ENCODE measurements at regions not wholly inside any gene's neighbourhood (a gene's known extent, or its start where the extent isn't known, plus 50 kb on each side); places are given as distances from the start of the nearest gene placed in this dataset.

GRCh38 chr2:22890132-22890531, 494.8 kb upstream of the KLHL29 start:
- Mint-ChIP-seq H3K9me3 (peaks cover 5% of the 10 kb centered on the region in 2 donors), H3K36me3 (no peaks in the 10 kb centered on the region), H3K27me3 (ENCODE audit: low read depth in 2 of 2) (no peaks in the 10 kb centered on the region), H3K4me3 (no peak overlapping the region), H3K4me1 (no peaks in the 10 kb centered on the region), H3K27ac (no peak overlapping the region)
- WGBS (ENCODE audit: insufficient coverage): 91% methylated on average over 3 of the region's 5 CpGs
- no peaks in the 10 kb centered on the region for H3K27me3 ChIP-seq (ENCODE audit: control insufficient read depth, insufficient read depth, low read length)
- no peak overlapping the region for H3K4me3 ChIP-seq (ENCODE audit: low read length)
- ATAC-seq (no peak), DNase-seq (no peak)
- no peaks in the 10 kb centered on the region for H3K36me3 ChIP-seq (ENCODE audit: control insufficient read depth, insufficient read depth, low read length)
- H3K4me1 ChIP-seq (ENCODE audit: control insufficient read depth, insufficient read depth, low read length): no peaks in the 10 kb centered on the region
- intact Hi-C loops (cut with micrococcal nuclease): no loop called here
- no peak for TF ChIP-seq CTCF (IDR thresholded peaks at IDR 0.05)
- no peak overlapping the region for H3K27ac ChIP-seq (ENCODE audit: low read length)
- no peaks in the 10 kb centered on the region for H3K9me3 ChIP-seq (ENCODE audit: control insufficient read depth, insufficient read depth, low read length)

DNA sequence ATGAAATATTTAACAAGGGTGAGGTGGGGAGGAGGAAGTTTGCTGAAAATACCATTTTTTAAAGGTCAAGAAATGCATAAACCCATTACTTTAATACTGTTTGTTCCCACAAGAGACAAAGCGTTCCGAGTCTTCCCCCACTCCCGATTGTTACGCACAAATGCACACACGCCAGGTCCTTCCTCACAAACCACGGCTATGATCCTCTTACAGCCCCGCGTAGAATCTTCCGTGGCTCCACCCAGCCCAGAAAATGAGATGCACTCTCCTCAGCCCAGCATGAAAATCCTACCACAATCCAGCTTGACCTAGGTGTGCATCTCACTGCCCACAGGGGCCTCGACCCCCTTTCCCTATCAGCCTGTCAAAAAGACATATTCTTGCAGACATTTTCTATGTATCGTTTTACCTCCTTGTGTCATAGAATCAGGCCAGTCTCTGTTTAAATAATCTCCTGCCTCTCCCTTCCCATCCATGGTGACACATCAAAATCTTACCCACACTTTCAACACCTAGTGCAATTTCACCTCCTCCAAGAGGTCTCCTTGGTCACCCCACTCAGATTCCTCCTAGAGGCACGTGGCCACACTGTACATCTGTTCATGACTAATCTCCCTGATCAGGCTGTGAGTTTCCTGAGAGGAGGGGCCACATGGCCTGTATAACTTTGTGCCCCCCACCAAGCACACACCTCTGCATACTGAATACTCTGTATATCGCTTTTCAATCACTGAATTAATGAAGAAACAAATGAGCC, 491.0 kb upstream of the KLHL29 start:
- Histone ChIP-seq H3K27ac (ENCODE audit: low read length) (no peak overlapping the region), H3K4me1 (ENCODE audit: control insufficient read depth, insufficient read depth, low read length) (no peaks in the 10 kb centered on the region), H3K27me3 (ENCODE audit: control insufficient read depth, insufficient read depth, low read length) (no peaks in the 10 kb centered on the region), H3K4me3 (ENCODE audit: low read length) (no peak overlapping the region), H3K9me3 (ENCODE audit: control insufficient read depth, insufficient read depth, low read length) (no peaks in the 10 kb centered on the region), H3K36me3 (ENCODE audit: control insufficient read depth, insufficient read depth, low read length) (no peaks in the 10 kb centered on the region)
- intact Hi-C loops (cut with micrococcal nuclease): no loop called here
- H3K27ac Mint-ChIP-seq: no peak overlapping the region
- ATAC-seq (no peak), DNase-seq (no peak)
- H3K4me1 Mint-ChIP-seq: no peaks in the 10 kb centered on the region
- H3K27me3 Mint-ChIP-seq (ENCODE audit: low read depth in 2 of 2): no peaks in the 10 kb centered on the region
- H3K4me3 Mint-ChIP-seq: no peak overlapping the region
- H3K9me3 Mint-ChIP-seq: peaks cover 3 to 10% of the 10 kb centered on the region in 2 donors
- WGBS (ENCODE audit: insufficient coverage): 89% methylated on average over 13 of the region's 13 CpGs
- no peak for TF ChIP-seq CTCF (IDR thresholded peaks at IDR 0.05)
- H3K36me3 Mint-ChIP-seq: no peaks in the 10 kb centered on the region

GRCh38 chr2:22894761-22895160, 490.2 kb upstream of the KLHL29 start:
- no peaks in the 10 kb centered on the region for H3K27me3 ChIP-seq (ENCODE audit: control insufficient read depth, insufficient read depth, low read length)
- H3K9me3 Mint-ChIP-seq: peaks cover 3 to 10% of the 10 kb centered on the region in 2 donors
- 71% methylated on average over 1 of the region's 2 CpGs for WGBS (ENCODE audit: insufficient coverage)
- H3K27ac Mint-ChIP-seq: no peak overlapping the region
- H3K36me3 ChIP-seq (ENCODE audit: control insufficient read depth, insufficient read depth, low read length): no peaks in the 10 kb centered on the region
- no peaks in the 10 kb centered on the region for H3K27me3 Mint-ChIP-seq (ENCODE audit: low read depth in 2 of 2)
- intact Hi-C loops (cut with micrococcal nuclease): no loop called here
- no peak overlapping the region for H3K4me3 ChIP-seq (ENCODE audit: low read length)
- no peaks in the 10 kb centered on the region for H3K4me1 ChIP-seq (ENCODE audit: control insufficient read depth, insufficient read depth, low read length)
- no peak overlapping the region for H3K4me3 Mint-ChIP-seq
- H3K9me3 ChIP-seq (ENCODE audit: control insufficient read depth, insufficient read depth, low read length): no peaks in the 10 kb centered on the region
- no peak for DNase-seq
- H3K36me3 Mint-ChIP-seq: no peaks in the 10 kb centered on the region
- no peaks in the 10 kb centered on the region for H3K4me1 Mint-ChIP-seq
- ATAC-seq: no peak
- H3K27ac ChIP-seq (ENCODE audit: low read length): no peak overlapping the region
- no peak for TF ChIP-seq CTCF (IDR thresholded peaks at IDR 0.05)

DNA sequence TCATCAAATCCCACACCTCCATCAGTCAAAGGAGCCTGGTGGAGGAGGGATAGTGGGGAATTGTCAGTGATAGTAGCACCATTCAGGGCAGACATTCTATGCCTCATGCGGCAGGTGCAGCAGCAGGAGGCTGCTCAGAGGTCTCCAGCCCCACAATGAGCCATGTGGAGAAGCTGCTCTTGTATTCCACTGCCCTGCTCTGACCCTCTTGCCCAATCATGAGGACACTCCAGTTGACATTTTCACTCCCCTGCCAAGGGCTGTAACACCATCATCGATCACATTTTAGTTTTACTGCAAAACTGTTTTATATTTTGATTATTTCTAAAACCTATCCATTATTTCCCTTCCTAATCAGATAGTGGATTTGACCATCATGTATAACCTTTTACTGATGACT, 487.6 kb upstream of the KLHL29 start:
- no peaks in the 10 kb centered on the region for H3K9me3 ChIP-seq (ENCODE audit: control insufficient read depth, insufficient read depth, low read length)
- H3K27me3 ChIP-seq (ENCODE audit: control insufficient read depth, insufficient read depth, low read length): no peaks in the 10 kb centered on the region
- no peak for DNase-seq
- H3K4me3 ChIP-seq (ENCODE audit: low read length): no peak overlapping the region
- no peak for ATAC-seq
- H3K4me1 Mint-ChIP-seq: no peaks in the 10 kb centered on the region
- no peaks in the 10 kb centered on the region for H3K4me1 ChIP-seq (ENCODE audit: control insufficient read depth, insufficient read depth, low read length)
- 80% methylated on average over 2 of the region's 2 CpGs for WGBS (ENCODE audit: insufficient coverage)
- H3K36me3 ChIP-seq (ENCODE audit: control insufficient read depth, insufficient read depth, low read length): no peaks in the 10 kb centered on the region
- no peak overlapping the region for H3K4me3 Mint-ChIP-seq
- H3K36me3 Mint-ChIP-seq: no peaks in the 10 kb centered on the region
- no peak overlapping the region for H3K27ac Mint-ChIP-seq
- intact Hi-C loops (cut with micrococcal nuclease): no loop called here
- no peak for TF ChIP-seq CTCF (IDR thresholded peaks at IDR 0.05)
- H3K27me3 Mint-ChIP-seq (ENCODE audit: low read depth in 2 of 2): no peaks in the 10 kb centered on the region
- H3K9me3 Mint-ChIP-seq: peaks cover 0 to 7% of the 10 kb centered on the region in 2 donors
- H3K27ac ChIP-seq (ENCODE audit: low read length): no peak overlapping the region
